GM19468 (cell line): ENCODE measurements at regions not wholly inside any gene's neighbourhood (a gene's known extent, or its start where the extent isn't known, plus 50 kb on each side); places are given as distances from the start of the nearest gene placed in this dataset.

Source experiments
- ATAC-seq: cut with Tn5 transposase; IDR thresholded peaks from one replicate; pipeline ENCODE4 v1.9.1; 2021; ENCODE audit warnings: mild to moderate bottlenecking, moderate library complexity, moderate number of reproducible peaks; ENCODE audit not compliant: unreplicated experiment; ENCODE audit errors: extremely low read depth

DNA sequence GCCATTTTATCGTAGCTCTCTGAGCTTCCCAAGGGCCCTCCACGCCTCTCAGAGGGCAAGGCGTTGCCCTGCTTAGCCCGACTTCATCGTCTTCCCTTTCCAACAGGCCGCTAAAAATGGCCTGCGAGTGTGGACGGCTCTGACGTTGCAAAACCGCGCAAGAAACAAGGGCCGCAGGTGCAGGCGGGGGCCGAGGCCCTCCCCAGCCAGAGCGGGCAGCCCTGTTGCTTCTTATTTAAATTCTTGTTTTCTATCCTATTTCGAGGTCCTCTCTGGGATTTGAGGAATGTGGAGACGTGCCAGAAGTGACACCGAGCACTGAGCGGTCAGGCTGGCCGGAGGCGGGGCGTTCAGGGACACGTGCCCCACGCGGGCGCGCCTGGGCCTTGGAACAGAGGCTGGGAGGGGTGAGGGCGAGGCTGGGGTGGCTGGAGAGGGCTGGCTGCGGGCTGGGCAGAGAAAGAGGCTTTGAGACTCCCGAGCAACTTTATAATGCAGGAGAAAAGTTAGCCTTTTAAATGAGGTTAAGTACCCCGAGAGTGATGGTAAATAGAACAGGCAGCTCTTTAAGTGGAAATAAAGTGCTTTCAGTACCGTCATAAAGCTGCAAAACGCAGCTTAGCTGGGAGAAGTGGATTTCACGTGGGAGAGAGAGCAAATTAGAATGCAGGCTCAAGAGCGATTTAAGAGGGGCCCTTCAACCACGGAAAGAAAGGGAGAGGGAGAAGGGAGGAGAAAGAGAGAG is 243.6 kb downstream of the AUH start:
- no peak for ATAC-seq

DNA sequence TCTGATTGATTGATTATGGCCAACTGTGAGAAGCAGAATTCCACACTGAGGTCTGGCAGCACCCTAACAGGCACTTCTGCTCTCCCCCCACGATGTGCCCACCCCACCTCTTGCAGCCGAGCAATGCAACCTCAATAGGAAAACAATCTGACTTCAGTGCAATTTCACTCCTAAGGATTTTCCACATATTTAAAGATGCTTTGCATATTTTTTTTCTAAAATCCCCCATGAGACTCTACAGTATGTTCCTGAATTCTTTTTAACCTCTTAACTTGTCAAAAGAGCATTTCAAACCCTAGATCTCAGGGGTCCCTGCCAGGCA is 243.1 kb downstream of the AUH start:
- ATAC-seq, result no peak

DNA sequence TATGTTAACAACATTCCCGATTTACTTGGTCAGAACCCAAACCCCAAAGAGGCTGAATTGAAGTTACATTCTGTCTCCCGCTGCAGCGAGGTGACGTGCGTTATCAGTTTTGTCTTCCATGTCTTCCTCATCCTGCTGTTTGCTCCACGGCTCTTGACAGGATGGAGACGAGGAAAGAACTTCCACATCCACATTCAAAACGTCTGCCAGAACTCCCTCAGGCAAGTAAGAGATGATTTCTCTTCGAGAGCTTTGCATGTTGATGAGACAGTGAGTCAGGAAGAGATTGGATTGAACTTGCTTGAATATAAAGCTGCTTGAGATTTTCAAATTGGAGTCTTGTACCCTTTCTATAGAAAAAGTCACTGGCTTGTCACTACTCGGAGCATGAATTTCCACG is 242.6 kb downstream of the AUH start:
- ATAC-seq, result no peak

DNA sequence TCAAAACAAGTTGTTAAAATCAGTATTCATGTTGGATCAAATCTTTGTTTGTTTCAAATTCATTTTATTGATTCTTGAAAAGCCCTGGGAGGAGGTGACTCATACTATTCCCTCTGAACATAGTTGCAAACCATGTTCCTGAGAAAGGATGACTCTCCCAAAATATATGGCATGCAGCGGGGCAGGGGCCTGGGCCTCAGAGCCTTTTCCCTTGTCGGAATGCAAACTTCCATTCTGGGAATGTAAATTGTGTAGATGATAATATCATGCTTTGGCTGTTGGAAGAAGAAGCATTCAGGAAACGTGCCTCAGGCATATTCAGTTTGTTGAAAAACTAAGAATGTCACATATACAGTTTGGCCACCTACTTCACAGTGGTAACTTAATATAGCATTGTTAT is 242.0 kb downstream of the AUH start:
- no peak for ATAC-seq

DNA sequence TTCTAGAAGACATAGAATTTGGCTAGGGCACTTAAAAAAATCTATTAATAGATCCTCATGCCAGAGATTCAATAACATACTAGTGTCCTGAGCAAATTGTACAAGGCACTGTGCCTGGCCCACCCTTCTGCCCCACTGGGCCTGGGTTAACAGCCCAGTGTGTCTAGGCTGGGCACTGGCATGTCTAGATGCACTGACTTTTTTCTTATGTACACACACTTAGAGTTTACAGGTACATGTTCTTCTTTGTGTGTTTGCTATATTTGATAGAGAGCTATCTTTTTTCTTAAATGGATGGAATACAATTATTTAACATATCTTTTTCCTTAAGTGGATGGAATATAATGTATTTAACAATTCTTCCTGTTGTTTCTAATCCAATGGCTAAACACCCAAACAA is 241.5 kb downstream of the AUH start:
- ATAC-seq, result no peak

DNA sequence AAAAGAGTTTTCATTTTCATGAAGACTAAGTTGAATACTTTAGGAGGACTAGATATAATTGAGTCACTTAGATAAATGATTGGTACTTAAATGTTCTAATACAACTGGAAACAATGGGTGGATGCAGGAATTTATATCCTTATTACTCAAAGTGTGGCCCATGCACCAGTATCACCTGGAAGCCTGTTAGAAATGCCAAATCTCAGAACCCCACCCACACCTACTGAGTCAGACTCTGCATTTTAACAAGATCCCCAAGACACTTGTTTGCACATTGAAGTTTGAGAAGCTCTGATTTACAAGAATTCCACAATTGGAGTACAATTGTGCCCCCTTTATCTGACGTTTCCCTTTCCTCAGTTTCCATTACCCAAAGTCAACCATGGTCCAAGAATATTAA is 239.0 kb downstream of the AUH start:
- no peak for ATAC-seq

DNA sequence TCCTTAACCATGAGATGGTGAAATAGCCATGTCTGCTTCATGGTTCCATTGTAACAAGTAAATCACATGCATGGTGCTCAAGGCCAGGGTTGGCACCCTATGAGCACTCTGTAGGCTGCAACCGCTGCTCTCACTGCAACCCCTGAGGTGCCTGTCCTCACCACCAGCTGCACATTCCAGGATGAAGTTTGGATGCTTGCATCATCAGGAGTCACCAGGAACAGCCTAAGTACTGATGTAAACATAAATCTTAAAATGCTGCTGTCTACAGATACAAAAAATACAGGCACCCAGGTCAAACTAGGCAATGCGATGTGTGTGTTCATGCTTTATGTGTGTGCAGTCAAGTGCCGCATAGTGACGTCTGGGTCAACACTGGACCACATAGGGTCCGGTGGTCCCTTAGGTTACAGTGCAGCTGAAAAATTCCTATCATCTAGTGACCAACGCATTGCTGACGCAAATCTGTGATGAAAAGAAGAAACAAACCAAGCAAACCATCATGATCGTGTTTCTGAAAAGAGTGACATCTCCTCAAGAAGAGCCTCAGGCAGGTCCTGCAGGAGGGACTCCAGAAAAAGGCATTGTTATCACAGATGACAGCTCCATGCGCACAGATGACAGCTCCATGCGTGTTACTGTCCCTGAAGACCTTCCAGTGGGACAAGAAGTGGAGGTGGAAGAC is 234.8 kb downstream of the AUH start:
- no peak for ATAC-seq

DNA sequence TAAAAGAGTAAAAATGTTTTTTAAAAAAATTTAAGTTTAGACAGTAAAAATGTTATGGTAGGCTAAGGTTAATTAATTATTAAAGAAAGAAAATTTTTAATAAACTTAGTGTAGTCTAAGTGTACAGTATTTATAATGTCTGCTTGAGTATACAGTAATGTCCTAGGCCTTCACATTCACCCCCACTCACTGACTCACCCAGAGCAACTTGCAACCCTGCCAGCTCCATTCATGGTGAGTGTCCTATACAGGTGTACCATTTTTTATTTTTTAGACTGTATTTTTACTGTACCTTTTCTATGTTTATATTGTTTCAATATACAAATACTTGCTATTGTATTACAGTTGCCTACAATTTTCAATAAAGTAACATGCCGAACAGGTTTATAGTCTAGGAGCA is 234.1 kb downstream of the AUH start:
- ATAC-seq, result no peak

DNA sequence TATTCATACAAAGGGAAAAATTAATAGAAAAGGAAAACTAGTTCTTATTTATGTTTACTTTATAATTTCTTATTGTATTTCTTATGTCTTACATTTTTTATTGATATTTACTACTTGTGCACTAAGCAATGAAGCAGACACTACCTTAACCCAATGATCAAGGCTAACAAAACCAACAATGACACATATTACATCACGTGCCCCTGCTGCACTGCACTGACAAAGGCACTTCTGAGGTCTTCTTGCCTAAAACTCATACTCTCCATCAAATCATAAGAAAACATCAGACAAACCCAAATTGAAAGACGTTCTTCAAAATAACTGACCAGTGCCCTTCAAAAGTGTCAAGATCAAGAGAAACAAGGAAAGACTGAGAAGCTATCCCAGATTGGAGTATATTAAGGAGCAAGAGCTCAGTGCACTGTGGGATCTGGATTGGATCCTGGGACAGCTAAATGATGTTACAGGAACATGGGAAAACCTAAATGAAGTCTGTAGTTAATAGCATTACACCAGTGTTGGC is 230.9 kb downstream of the AUH start:
- ATAC-seq, result no peak

DNA sequence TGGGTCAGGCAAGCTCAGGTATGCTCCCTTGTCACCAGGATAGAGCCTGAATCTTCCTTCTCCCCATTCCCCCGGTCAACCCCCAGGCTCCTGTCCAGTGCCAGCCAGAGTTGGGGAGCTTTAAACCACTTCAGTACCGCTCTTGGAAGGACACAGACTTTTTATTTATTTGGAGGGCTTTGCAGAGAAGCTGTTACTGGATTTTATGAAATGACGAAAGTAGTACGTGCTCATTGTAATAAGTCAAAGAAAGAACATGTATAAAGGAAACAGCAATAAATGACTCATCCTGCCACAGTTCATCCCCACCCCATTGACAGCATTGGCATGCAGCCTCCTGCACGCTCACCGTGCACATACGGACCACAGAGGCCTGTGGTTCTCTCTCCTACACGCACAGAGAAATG is 230.3 kb downstream of the AUH start:
- ATAC-seq, result no peak

DNA sequence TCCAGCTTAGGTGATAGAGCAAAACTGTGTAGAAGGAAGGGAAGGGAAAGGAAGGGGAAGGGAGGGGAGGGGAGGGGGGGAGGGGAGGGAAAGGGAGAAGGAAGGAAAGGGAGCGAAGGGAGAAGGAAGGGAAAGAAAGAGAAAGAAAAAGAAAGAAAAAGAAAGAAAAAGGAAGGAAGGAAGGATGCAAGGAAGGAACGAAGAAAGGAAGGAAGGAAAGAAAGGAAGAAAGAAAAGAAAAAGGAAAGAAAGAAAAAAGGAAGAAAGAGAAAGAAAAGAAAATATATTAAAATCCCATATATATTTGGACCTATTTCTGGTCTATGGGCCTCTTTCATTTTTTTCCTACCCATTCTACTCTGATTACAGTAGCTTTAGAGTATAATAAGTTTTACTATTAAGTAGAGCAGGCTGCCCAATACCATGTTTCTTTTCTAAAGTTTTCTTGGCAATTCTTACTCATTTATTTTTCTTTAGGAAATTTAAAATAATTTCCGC is 229.1 kb downstream of the AUH start:
- ATAC-seq, result no peak

DNA sequence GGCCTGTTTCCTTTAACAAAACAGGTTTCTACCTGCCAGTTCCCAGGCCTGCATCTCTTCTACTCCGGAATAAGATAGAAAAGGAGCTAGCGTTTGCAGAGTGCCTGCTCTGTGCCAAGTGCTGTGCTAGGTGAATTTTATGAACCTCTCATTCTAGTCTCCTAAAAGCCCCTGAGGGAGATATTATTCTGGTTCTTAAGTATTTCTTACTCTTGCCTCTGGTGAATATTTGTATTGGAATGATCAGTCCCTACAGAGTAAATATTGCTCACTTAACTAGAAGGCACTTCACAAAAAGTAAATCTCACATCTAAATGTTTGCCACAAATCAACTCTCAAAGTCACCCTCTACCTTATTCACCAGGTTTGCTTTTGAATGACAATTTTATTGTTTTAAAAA is 227.1 kb downstream of the AUH start:
- ATAC-seq, result no peak

DNA sequence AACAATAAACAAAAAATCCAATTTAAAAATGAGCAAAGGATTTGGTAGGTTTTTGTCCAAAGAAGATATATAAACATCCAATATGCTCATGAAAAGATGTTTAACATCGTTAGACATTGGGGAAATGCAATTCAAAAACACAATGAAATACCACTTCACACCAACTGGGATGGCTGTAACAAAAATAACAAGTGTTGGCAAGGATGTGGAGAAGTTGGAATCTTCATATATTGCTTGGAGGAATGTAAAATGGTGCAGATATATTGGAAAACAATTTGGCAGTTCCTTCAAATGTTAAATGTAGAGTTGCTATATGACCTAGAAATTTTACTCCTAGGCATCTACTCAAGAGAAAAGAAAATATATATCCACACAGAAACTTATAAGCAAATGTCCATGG is 224.3 kb downstream of the AUH start:
- ATAC-seq, result no peak

DNA sequence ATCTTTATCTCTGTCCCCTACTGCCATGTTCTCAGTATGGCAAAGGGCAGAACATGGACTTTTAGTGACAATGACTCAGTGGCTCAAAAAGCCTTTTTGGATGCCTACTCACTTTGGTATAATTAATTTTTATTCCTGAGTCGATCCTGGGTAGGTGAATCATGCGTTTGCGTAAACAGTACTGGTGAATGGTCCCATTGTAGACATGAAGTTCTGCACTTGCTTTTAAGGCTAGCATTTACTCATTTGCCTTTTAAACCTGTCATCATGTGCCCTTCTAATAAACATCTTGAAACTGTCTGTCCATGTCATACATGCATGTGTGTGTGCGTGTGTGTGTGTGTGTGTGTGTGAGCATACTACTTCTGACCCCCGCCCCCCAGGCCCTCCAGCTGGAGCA is 223.0 kb downstream of the AUH start:
- ATAC-seq, result no peak

DNA sequence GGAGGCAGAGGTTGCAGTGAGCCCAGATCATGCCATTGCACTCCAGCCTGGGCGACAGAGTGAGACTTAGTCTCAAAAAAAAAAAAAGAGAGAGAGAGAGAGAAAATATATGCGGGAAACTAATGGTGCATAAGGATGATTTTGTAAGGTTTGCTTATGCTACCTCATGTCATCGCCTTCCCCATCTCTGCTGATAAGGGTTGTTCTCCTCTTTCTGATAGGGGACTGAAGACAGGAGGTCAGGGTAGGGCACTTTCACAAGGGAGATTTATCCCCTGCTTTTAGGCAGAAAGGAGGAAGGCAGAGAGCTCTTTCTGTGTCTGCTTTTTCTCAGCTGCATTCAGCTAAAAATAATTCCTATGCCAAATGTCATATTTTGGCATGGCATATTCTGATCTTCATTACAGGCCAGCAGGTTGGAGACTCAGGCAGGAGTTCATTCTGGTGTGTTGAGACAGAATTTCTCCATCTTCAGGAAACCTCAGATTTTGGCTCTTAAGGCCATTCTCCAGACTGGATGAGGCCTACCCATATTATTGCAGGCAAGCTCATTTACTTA is 220.2 kb downstream of the AUH start:
- ATAC-seq, result no peak

DNA sequence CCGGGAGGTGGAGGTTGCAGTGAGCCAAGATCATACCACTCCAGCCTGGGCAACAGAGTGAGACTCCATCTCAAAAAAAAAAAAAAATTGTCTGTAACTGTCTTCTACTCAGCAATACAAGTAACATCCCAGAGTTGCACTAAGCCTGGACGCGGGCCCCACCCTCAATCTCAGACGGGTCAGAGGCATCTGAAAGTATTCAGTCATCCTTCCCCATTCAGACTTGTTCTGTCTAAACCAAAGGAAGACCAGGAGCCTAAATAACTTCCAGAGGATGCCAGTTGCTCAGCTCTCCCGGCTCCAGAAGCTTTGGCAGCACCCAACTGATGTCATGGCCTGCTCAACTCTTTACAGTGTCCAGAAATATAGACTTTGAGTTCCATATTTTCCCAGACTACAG is 218.6 kb downstream of the AUH start:
- no peak for ATAC-seq

DNA sequence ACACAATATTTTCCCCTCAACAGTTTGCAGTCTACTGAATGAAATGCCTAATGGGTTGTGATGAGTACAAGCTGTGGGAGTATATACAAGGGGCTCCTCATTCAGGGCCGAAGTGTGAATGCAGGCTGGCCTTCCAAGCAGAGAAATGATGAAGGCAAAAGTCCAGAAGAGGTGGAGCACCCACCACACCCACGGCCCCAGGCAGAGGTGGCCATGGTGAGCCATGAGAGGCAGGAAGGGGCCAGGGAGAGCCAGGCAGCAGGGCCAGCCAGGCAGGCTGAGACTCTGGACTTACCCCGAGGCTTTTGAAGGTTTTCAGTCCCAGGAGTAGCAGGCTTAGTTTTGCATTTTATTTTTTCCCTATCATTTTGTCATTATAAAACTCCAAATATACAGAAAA is 218.1 kb downstream of the AUH start:
- ATAC-seq, result no peak

DNA sequence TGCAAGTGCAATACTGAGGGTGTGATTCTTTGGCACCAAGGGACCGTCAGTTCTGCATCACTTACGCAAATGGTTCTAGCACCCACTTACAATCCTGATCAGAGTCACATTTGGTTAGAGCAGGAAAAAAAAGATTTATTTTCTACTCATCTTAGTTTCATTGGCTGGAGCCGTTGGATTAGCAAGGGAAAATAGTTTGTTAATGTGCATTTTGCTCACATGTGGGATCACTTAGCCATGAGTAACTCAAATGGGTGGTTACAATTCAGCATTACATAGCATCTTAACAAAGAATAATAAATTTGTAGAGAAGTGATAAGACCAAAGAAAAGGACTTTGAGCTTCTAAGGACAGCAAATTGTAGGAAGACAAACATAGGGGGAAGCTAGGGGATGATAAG is 216.9 kb downstream of the AUH start:
- no peak for ATAC-seq

DNA sequence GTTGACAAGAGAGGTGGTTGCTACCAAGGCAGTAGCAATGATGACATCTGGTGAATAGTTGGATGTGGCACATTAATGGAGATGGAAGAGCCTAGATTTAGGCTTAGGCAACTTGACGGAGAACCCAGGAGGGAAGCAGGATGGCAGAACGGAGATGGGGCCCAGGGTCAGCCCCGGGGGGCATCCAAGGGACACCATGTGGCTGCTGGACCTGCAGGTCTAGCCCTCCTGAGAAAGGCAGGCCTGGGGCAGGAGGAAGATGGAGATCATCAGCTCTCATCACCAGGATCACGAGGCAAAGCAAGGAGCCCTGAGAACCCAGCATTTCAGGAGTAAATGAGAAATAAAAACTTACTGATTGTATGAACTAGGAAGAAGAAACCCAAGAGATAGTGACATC is 216.2 kb downstream of the AUH start:
- ATAC-seq, result no peak

DNA sequence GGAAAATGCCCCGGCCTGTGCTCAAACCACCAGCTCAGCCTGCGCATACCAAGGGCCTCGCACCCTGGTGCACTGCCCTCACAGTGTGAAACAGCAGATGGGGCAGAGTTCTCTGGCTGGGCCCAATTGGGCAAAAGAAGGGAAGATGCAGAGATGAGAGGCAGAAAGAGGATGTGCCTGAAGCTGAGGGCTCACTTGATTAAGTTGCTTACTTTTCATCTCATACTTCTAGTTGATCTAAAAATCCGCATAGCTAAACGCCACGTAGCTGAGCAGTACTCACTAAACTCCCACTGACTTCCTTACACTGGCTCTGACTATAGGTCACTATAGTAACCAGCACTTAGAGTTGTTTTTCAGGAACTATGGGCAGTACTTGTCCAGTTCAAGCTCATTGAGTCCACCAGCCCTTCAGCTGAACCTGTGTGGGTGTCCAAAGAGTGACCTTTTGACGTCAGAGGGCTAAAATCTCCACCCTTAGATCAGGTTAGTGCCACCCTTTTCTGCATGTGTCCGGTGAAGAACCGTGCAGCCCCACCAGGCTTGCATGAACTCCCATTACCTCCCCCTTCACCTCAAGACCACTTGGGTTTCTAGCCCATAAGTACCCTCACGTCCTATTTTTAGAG is 215.2 kb downstream of the AUH start:
- ATAC-seq, result no peak

DNA sequence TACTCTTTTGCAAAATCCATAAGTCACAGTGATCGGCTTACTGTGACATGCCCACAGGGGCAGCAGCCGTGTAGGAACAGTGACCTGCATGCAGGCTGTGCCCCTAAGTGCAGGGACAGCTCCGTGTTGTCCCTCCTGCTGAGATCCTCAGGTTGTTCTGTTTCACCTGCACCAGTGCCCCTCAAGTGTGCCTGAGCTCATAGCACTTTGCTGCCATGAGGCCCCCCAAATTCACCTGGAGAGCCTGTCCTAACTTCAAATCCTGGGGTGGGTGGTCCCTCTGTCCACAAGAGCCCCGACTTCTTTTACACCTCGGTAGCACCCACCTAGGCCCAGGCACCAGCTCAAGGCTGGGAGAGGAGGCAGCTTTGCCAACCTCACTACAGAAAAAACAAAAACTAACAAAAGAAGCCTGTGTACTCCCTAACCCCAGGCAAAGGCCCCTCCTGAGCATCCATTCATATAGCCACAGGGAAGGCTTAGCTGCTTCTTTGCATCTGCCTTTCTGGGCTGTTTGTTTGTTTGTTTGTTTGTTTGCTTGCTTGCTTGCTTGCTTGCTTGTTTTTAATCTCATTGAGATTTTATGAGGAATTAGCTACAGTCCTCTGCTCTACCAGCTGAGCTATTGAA is 214.5 kb downstream of the AUH start:
- no peak for ATAC-seq
